Stimulated activated CD4-positive, alpha-beta T cell treated with anti-CD3 and anti-CD28 coated beads, Interleukin-1b, Interleukin-23, amount 100 ng/mL, for 24 hours (primary cell): ENCODE measurements at regions not wholly inside any gene's neighbourhood (a gene's known extent, or its start where the extent isn't known, plus 50 kb on each side); places are given as distances from the start of the nearest gene placed in this dataset.

Source experiments
- DNase-seq, 4 experiments: peaks; one replicate each; pipeline ENCODE4 v3.0.0-alpha.2; 2020; ENCODE audit warnings: low read depth in 4 of 4, low spot score in 1 of 4

- DNase-seq, result no peak
Observed at GRCh38 chr5:147162740-147163139, 72.1 kb upstream of the STK32A start.

GRCh38 chr5:147167529-147167928 is 67.3 kb upstream of the STK32A start:
- no peak for DNase-seq

- DNase-seq, result no peak
Observed at GRCh38 chr5:147168578-147169327, 66.1 kb upstream of the STK32A start.

- no peak for DNase-seq
Observed at GRCh38 chr5:147169399-147169798, 65.4 kb upstream of the STK32A start.

GRCh38 chr5:147169901-147170300 is 64.9 kb upstream of the STK32A start:
- DNase-seq, result no peak

- no peak for DNase-seq
Observed at GRCh38 chr5:147170603-147171002, 64.2 kb upstream of the STK32A start.

GRCh38 chr5:147174671-147175265 is 60.1 kb upstream of the STK32A start:
- no peak for DNase-seq

- no peak for DNase-seq
Observed at GRCh38 chr5:147175516-147176097, 59.2 kb upstream of the STK32A start.

- no peak for DNase-seq
Observed at GRCh38 chr5:147176422-147176821, 58.4 kb upstream of the STK32A start.

GRCh38 chr5:147177125-147177840 is 57.5 kb upstream of the STK32A start:
- DNase-seq, result no peak

GRCh38 chr5:147179562-147180147 is 55.2 kb upstream of the STK32A start:
- no peak for DNase-seq

- DNase-seq, result no peak
Observed at GRCh38 chr5:147180751-147181150, 54.1 kb upstream of the STK32A start.
